Glomerular visceral epithelial cell (primary cell): ENCODE measurements at regions not wholly inside any gene's neighbourhood (a gene's known extent, or its start where the extent isn't known, plus 50 kb on each side); places are given as distances from the start of the nearest gene placed in this dataset.

Experiments used
- DNase-seq: peaks from one replicate; pipeline ENCODE4 v3.0.0-alpha.2; 2016; ENCODE audit errors: extremely low spot score

DNA sequence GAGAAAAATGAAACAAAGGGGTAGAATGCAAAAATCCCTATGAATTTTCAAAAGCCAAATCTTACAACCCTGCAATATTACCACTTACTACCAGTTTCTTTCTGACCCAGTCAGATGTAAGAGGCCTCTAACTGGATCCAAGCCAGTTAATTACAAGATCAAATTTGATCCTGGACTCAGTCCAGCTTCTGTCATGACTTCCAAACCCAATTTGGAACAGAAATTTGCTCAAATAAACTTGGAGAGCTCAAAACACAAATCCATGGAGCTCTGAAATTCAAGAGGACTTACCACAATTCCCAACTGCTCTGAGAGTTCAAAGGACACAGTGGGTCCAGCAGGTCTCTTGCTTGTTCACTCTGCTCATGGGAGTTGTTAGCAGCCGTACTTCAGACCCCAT, 1271.7 kb upstream of the SLC39A10 start:
- no peak for DNase-seq

GRCh38 chr2:194383401-194383800, 1273.6 kb upstream of the SLC39A10 start:
- DNase-seq, result peak; percentile 11

GRCh38 chr2:194382221-194382620, 1274.8 kb upstream of the SLC39A10 start:
- DNase-seq, result no peak

- DNase-seq, result no peak
These were observed 1277.0 kb upstream of the SLC39A10 start for GRCh38 chr2:194380011-194380410.

DNA sequence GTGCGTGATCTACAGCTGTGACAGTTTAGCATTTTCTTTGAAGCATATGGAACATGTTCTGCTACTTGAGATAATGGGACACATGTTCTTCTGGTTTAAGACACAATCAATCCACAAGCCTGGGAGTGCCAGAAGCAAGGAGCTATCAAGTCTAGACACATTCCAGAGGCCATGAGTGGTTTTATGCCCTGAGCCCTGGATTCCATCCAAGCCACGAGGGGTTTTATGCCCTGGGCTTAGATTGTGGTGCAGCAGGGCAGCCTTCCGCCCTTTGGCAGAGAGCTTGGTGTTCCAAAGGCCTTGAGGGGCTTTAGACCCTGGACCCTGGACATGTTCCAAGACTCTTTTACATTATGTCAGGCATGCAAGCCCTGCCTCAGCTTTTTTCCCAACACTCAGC, 1289.6 kb upstream of the SLC39A10 start:
- peak; percentile 22 for DNase-seq

GRCh38 chr2:194363878-194364277, 1293.1 kb upstream of the SLC39A10 start:
- DNase-seq, result no peak

DNA sequence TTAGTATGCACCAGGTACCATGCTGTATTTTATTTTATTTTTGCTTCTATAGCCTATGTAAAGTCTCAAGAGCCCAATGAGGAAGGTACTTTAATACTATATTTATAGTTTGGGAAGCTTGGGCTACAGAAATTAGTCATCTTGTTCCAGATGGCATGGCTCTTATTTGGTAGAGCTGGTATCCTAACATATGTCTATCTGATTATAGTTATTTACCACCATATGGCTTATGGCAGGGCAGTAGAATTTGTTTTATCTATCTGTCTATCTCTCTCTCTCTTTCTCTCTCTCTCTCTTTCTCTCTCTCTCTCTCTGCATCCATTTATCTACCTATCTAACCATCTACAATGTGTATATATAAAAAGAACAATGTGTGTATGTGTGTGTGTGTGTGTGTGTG, 1293.7 kb upstream of the SLC39A10 start:
- DNase-seq, result no peak

DNA sequence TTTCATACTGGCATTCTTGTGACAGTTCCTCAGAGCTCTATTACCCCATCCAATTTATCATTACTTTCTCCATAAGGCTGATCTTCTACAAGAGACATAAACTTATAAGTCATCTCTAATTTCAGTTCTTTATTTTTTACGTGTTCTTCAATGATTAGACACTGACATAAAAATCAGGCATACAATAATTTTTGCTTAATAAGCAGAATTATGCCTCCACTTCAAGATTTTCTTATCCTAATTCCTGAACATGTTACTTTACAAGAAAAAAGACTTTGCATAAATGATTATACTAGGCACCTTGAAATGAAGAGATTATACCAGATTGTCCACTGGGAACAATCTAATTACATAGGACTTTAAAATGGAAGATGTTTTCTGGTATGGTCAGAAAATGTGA, 1304.5 kb upstream of the SLC39A10 start:
- DNase-seq, result no peak

DNA sequence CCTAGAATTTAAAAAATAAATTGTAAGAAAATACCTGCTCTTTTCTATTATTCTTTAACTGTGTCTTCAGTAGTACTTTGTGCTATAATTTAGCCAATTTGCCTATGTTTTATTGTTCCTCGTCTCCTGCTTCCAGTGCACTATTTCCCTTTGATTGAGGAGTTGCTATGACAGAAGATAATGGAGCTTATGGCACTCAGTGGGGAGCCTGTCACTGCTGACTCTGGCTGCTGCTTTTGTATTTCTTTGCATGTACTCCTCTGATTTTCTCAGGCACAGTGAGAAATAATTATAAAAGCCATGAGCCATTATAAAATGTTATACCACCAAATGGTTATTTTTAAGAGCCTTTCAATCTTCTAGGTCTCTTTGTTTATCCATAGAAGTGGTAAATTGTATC, 1310.8 kb upstream of the SLC39A10 start:
- no peak for DNase-seq

GRCh38 chr2:194345347-194345746, 1311.7 kb upstream of the SLC39A10 start:
- DNase-seq, result no peak

- no peak for DNase-seq
These were observed 1313.9 kb upstream of the SLC39A10 start for GRCh38 chr2:194343167-194343566.

GRCh38 chr2:194332799-194333490, 1324.1 kb upstream of the SLC39A10 start:
- no peak for DNase-seq

DNA sequence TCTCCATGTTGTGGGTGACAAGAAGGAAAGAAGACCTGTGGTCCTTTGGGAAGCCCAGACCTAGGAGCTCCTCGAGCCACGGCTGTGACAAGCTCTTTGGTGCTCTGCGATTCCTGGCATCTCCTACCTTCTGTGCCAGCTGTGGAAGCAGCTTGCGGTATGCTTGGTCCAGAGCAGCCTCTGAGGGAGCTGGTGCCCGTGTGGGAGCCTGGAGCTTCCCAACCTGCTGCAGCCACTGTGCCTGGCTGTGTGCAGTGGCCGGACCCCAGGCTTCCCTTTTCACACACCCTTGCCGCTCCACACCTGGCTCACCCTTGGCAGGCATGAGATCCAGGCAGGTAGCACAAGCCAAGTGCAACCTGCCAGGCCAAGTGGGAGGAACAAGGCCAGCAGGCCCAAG, 1328.6 kb upstream of the SLC39A10 start:
- no peak for DNase-seq

DNA sequence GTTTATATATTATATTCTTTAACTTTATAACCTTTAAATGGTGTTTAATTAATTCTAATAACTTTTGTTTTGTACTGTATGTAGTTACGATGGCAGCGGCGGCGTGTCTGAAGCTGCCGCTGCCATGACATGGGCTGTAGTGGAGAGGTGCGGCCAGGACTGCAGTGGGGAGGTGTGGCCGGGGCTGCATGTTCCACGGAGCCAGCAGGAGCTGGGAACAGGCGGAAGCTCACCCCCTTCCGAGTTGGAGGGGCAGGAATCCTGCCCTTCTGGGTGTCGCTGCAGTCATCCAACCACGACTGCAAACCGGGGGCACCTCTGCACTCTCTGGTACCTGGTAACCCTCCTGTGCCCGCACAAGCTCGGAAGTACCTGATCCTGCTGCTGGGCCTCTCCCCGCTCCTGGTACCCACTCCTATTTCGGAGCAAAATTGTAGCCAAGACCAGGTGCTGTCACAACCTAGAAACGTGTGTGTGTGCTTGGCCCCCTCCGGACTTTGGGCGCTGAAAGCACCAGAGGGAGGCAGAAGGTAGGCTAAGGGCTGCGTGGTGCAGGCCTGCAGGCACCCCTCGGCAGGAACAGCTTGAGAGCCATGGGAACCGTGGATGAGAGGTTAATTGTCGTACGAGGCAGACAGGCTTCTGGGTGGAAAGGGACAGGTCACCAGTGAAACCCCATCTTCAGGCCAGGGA, 1329.7 kb upstream of the SLC39A10 start:
- no peak for DNase-seq

- no peak for DNase-seq
These were observed 1333.3 kb upstream of the SLC39A10 start for GRCh38 chr2:194323740-194324139.

DNA sequence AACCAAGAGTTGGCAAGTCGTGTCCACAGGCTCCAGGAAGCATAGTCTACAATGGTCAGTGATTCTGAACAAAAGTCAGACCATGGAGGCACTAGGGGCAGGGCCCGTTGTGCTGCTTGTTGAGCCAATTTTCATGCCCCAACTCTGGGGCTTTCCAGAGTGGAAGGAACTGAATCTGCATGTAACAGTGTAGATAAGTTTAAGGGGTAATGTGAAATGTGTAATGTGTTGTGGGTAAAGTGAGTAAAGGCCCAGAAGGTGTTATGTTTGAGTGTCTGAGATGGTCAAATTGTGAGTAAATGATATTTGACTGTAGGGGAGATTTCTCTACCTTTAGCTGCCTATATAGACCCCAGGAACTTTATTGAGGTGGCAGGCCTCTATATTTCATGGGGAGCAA, 1336.5 kb upstream of the SLC39A10 start:
- DNase-seq, result no peak

DNA sequence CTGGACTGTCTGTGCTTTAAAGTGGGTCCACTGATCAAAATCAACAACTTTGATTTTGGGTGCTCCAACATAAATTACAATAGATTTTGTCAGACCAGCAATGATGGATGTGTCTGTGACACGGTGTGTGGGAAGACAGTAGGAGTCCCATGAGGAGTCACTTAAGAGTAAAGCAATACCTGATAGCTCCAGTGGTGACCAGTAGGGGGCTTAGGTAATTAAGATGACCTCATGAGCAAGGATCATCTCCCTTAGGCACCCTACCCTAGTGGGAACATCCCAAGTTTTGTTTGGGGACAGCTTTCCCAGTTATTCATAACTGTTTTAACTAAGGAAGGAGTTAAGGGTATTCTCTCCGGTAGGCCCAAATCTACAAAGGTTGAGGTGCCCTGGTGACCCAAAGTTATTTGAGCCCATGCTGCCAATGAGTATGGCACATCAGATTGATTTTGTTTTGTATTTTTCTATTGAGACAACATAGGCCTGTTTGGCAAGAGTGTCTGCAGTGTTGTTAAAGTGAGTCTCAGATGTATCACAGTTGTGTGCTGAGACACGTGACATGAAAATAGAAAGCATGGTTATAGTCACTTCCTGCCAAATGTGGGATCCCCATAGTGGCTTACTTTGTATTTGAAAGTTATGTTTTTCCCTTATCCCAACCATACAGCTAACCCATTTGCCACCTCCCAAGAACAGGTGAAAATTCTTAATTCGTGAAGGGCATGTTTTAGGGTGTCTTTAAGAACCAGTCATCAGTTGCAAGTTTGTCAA, 1337.6 kb upstream of the SLC39A10 start:
- no peak for DNase-seq

- DNase-seq, result no peak
These were observed 1343.0 kb upstream of the SLC39A10 start for GRCh38 chr2:194314042-194314441.

GRCh38 chr2:194304191-194304590, 1352.8 kb upstream of the SLC39A10 start:
- no peak for DNase-seq

DNA sequence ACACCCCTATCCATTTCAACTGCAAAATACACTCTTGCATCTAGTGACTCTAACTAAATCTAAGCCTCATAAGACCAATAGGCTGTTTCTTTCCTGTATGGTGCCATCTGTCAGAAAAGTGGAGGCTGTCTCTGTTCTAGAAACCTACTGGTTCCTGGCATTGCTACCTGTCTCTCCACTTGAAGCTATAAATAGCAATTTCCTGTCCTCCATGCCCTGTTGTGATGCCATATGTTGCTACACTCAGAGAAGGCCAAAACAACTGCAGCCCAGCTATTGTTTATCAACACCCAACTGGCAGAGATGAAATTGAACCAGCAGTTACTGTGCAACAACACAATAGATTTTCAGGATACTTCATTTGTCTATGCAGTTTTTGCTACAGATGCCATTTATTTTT, 1355.1 kb upstream of the SLC39A10 start:
- no peak for DNase-seq

DNA sequence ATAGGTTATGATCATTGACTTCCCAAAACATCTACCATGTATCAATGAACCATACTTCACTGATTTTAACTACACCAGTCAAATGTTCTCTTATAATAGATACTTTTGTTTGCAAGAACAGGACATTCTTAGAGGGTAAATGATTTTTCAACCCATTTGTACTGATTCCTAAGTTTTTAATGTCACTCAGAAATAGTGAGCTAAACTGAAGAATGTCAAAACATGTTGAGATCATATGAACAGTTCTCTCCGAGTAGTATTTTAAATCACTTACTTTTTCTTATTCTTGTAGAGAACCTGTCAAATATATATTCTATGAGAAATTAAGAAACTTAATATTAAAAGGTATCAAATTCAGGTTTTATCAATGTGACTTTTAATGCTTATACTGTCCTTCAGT, 1362.9 kb upstream of the SLC39A10 start:
- no peak for DNase-seq

- DNase-seq, result no peak
These were observed 1365.9 kb upstream of the SLC39A10 start for GRCh38 chr2:194291104-194291503.
